Loucy (cell line): ENCODE measurements at regions not wholly inside any gene's neighbourhood (a gene's known extent, or its start where the extent isn't known, plus 50 kb on each side); places are given as distances from the start of the nearest gene placed in this dataset.

Experiments used
- H2AFZ ChIP-seq: fragments of 200-600 bp; sonication (generic); 2 replicates; pipeline ENCODE4 v1.6.0; 2016; ENCODE audit warnings: antibody characterized with exemption, mild to moderate bottlenecking, low read length, moderate library complexity
- H3F3A ChIP-seq: fragments of 200-600 bp; 2 replicates; pipeline ENCODE4 v1.6.0; 2016; ENCODE audit warnings: antibody characterized with exemption, low read depth, mild to moderate bottlenecking
- H3K27me3 ChIP-seq: fragments of 200-600 bp; sonication (generic); 2 replicates; pipeline ENCODE4 v1.6.1; 2014; ENCODE audit warnings: low read length, mild to moderate bottlenecking; ENCODE audit not compliant: insufficient read depth, poor library complexity, severe bottlenecking
- H3K36me3 ChIP-seq: fragments of 200-600 bp; sonication (generic); 2 replicates; pipeline ENCODE4 v1.6.1; 2016; ENCODE audit warnings: low read length; ENCODE audit not compliant: insufficient read depth
- H3K4me1 ChIP-seq: fragments of 200-600 bp; sonication (generic); 2 replicates; pipeline ENCODE4 v1.5.1; 2014; ENCODE audit warnings: low read length, mild to moderate bottlenecking; ENCODE audit not compliant: insufficient read depth, poor library complexity, severe bottlenecking
- H3K4me2 ChIP-seq: fragments of 200-600 bp; sonication (generic); 2 replicates; pipeline ENCODE4 v1.6.0; 2014; ENCODE audit warnings: antibody characterized with exemption, low read length, low read depth, mild to moderate bottlenecking; ENCODE audit not compliant: poor library complexity, severe bottlenecking
- H3K4me3 ChIP-seq: fragments of 200-600 bp; sonication (generic); 2 replicates; pipeline ENCODE4 v1.5.1; 2014; ENCODE audit warnings: low read length, mild to moderate bottlenecking, mixed read lengths; ENCODE audit not compliant: poor library complexity, severe bottlenecking
- H3K79me2 ChIP-seq: fragments of 200-600 bp; sonication (generic); 2 replicates; pipeline ENCODE4 v1.6.1; 2014; ENCODE audit warnings: low read length; ENCODE audit not compliant: insufficient read depth
- H3K9ac ChIP-seq: fragments of 200-600 bp; sonication (generic); 2 replicates; pipeline ENCODE4 v1.6.0; 2014; ENCODE audit warnings: mild to moderate bottlenecking, low read depth, low read length, moderate library complexity; ENCODE audit not compliant: poor library complexity, severe bottlenecking
- H3K9me2 ChIP-seq: fragments of 200-600 bp; sonication (generic); replicated peaks from 2 replicates; pipeline ENCODE4 v1.6.1; 2016; ENCODE audit warnings: low read depth, low read length, mixed read lengths
- H3K9me3 ChIP-seq: fragments of 200-600 bp; sonication (generic); 2 replicates; pipeline ENCODE4 v1.6.1; 2014; ENCODE audit warnings: mild to moderate bottlenecking, antibody characterized with exemption, low read length, low read depth; ENCODE audit not compliant: insufficient read depth
- H4K20me1 ChIP-seq: fragments of 200-600 bp; sonication (generic); 2 replicates; pipeline ENCODE4 v1.6.0; 2014; ENCODE audit warnings: antibody characterized with exemption, low read length, mild to moderate bottlenecking; ENCODE audit not compliant: insufficient read depth, poor library complexity, severe bottlenecking
- CTCF ChIP-seq: fragments of 200-600 bp; sonication (generic); conservative IDR thresholded peaks from 2 replicates; pipeline ENCODE4 v1.5.1; 2014; ENCODE audit warnings: mild to moderate bottlenecking, antibody characterized with exemption, low read length
- EZH2phosphoT487 ChIP-seq: fragments of 200-600 bp; IDR thresholded peaks from 2 replicates; pipeline ENCODE4 v1.6.1; 2018; ENCODE audit warnings: antibody characterized with exemption, mild to moderate bottlenecking, moderate library complexity, borderline replicate concordance

- Histone ChIP-seq H3K79me2 (no peaks in the 10 kb centered on the region), H3K4me1 (no peaks in the 10 kb centered on the region), H2AFZ (no peak overlapping the region), H3K36me3 (no peaks in the 10 kb centered on the region), H4K20me1 (no peaks in the 10 kb centered on the region), H3K9me2 (no peaks in the 10 kb centered on the region), H3K4me3 (no peak overlapping the region), H3K4me2 (no peak overlapping the region), H3F3A (no peaks in the 10 kb centered on the region), H3K27me3 (no peaks in the 10 kb centered on the region), H3K9ac (no peak overlapping the region), H3K9me3 (no peaks in the 10 kb centered on the region)
- no peak for TF ChIP-seq EZH2phosphoT487
- no peak for TF ChIP-seq CTCF
Observed at GRCh38 chr4:44872246-44872645, 145.9 kb upstream of the GNPDA2 start.

GRCh38 chr4:44871133-44871532 lies 144.8 kb upstream of the GNPDA2 start:
- no peaks in the 10 kb centered on the region for H3F3A ChIP-seq
- H3K9ac ChIP-seq = no peak overlapping the region
- H3K36me3 ChIP-seq = no peaks in the 10 kb centered on the region
- TF ChIP-seq CTCF (no peak), EZH2phosphoT487 (no peak)
- H4K20me1 ChIP-seq = no peaks in the 10 kb centered on the region
- H3K4me1 ChIP-seq = no peaks in the 10 kb centered on the region
- H3K27me3 ChIP-seq = no peaks in the 10 kb centered on the region
- H2AFZ ChIP-seq = no peak overlapping the region
- no peaks in the 10 kb centered on the region for H3K79me2 ChIP-seq
- H3K4me3 ChIP-seq = no peak overlapping the region
- no peaks in the 10 kb centered on the region for H3K9me2 ChIP-seq
- no peak overlapping the region for H3K4me2 ChIP-seq
- H3K9me3 ChIP-seq = no peaks in the 10 kb centered on the region

GRCh38 chr4:44869985-44870384 lies 143.6 kb upstream of the GNPDA2 start:
- no peak for TF ChIP-seq EZH2phosphoT487
- TF ChIP-seq CTCF = no peak
- no peaks in the 10 kb centered on the region for H3K9me2 ChIP-seq
- no peak overlapping the region for H3K4me3 ChIP-seq
- H3K9ac ChIP-seq = no peak overlapping the region
- H3K4me2 ChIP-seq = no peak overlapping the region
- no peaks in the 10 kb centered on the region for H3K4me1 ChIP-seq
- no peaks in the 10 kb centered on the region for H3K36me3 ChIP-seq
- H3K27me3 ChIP-seq = no peaks in the 10 kb centered on the region
- H2AFZ ChIP-seq = no peak overlapping the region
- no peaks in the 10 kb centered on the region for H3K9me3 ChIP-seq
- H3F3A ChIP-seq = no peaks in the 10 kb centered on the region
- no peaks in the 10 kb centered on the region for H3K79me2 ChIP-seq
- H4K20me1 ChIP-seq = no peaks in the 10 kb centered on the region
